ENCODE measurements at regions not wholly inside any gene's neighbourhood (a gene's known extent, or its start where the extent isn't known, plus 50 kb on each side); places are given as distances from the start of the nearest gene placed in this dataset.

DNA sequence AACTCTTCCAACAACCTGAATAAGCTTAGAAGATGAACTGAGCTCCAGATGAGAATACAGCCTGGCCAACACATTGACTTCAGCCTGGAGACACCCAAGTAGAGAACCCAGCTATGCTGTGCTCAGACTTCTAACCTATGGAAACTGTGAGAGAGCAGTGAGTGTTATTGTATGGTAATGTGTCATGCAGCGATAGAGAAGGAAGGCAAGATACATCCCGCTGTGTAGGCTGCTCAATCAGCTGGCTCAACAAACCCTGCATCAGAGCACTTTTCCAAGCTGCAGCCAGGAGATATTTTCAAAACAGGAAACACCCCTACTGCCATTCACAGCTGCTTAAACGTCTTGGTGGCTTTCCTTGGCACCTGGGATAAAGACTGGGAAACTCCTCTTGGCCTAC is 321.3 kb downstream of the SIPA1L2 start:
- H3K4me1 Mint-ChIP-seq (ENCODE audit: insufficient read depth, unreplicated experiment): peaks cover 5% of the 10 kb centered on the region
- TF ChIP-seq CTCF (IDR thresholded peaks at IDR 0.05; ENCODE audit: unreplicated experiment): no peak
- H3K27ac Mint-ChIP-seq (ENCODE audit: low read depth, unreplicated experiment): no peak overlapping the region
- peaks cover under 1% of the 10 kb centered on the region for H3K36me3 Mint-ChIP-seq (ENCODE audit: insufficient read depth, unreplicated experiment)
- ChIA-PET CTCF (interaction anchor here (0.6 to 1.1 kb wide), 3 partner anchors 16 to 1495 kb away, joined by 3 to 6 read pairs (median 4); no protein-coding TSS in a partner anchor), POLR2A (interaction anchor here (0.9 to 3.2 kb wide), 3 partner anchors 12 to 20 kb away, joined by 3 to 14 read pairs (median 4); no protein-coding TSS in a partner anchor)
- no peak for DNase-seq (ENCODE audit: unreplicated experiment)
- peaks cover 9% of the 10 kb centered on the region for H3K9me3 Mint-ChIP-seq (ENCODE audit: unreplicated experiment)
- intact Hi-C loops (cut with micrococcal nuclease): loop anchor here (10.0 kb wide), 1 partner anchor 316 kb away; no protein-coding TSS in a partner anchor
- no peaks in the 10 kb centered on the region for H3K27me3 Mint-ChIP-seq (ENCODE audit: insufficient read depth, unreplicated experiment)
- H3K4me3 Mint-ChIP-seq (ENCODE audit: unreplicated experiment): no peak overlapping the region
- no TSS peak for BruUV-seq (replicated peaks)

- Mint-ChIP-seq H3K4me1 (ENCODE audit: insufficient read depth, unreplicated experiment) (peaks cover 6% of the 10 kb centered on the region), H3K27ac (ENCODE audit: low read depth, unreplicated experiment) (no peak overlapping the region), H3K9me3 (ENCODE audit: unreplicated experiment) (no peaks in the 10 kb centered on the region), H3K36me3 (ENCODE audit: insufficient read depth, unreplicated experiment) (no peaks in the 10 kb centered on the region), H3K4me3 (ENCODE audit: unreplicated experiment) (no peak overlapping the region), H3K27me3 (ENCODE audit: insufficient read depth, unreplicated experiment) (no peaks in the 10 kb centered on the region)
- ChIA-PET CTCF (interaction anchor here (0.6 to 1.3 kb wide), 6 partner anchors 8 to 422 kb away, joined by 3 to 9 read pairs (median 4); no protein-coding TSS in a partner anchor), POLR2A (interaction anchor here (0.6 to 3.2 kb wide), 6 partner anchors 11 to 1468 kb away, joined by 3 to 14 read pairs (median 4); no protein-coding TSS in a partner anchor)
- TF ChIP-seq CTCF (IDR thresholded peaks at IDR 0.05; ENCODE audit: unreplicated experiment): no peak
- intact Hi-C loops (cut with micrococcal nuclease): loop anchor here (10.0 kb wide), 1 partner anchor 317 kb away; no protein-coding TSS in a partner anchor
- no peak for DNase-seq (ENCODE audit: unreplicated experiment)
- no TSS peak for BruUV-seq (replicated peaks)
These were observed 322.5 kb downstream of the SIPA1L2 start for GRCh38 chr1:232307296-232308017.

GRCh38 chr1:232306269-232306961 is 323.5 kb downstream of the SIPA1L2 start:
- H3K4me3 Mint-ChIP-seq (ENCODE audit: unreplicated experiment): no peak overlapping the region
- no peak overlapping the region for H3K27ac Mint-ChIP-seq (ENCODE audit: low read depth, unreplicated experiment)
- DNase-seq (ENCODE audit: unreplicated experiment): peak; percentile 42
- peak; percentile 17 for TF ChIP-seq CTCF (IDR thresholded peaks at IDR 0.05; ENCODE audit: unreplicated experiment)
- H3K9me3 Mint-ChIP-seq (ENCODE audit: unreplicated experiment): no peaks in the 10 kb centered on the region
- peaks cover 16% of the 10 kb centered on the region for H3K4me1 Mint-ChIP-seq (ENCODE audit: insufficient read depth, unreplicated experiment)
- no peaks in the 10 kb centered on the region for H3K36me3 Mint-ChIP-seq (ENCODE audit: insufficient read depth, unreplicated experiment)
- BruUV-seq (replicated peaks): no TSS peak
- CTCF ChIA-PET: interaction anchor here (0.8 to 1.2 kb wide), 4 partner anchors 9 to 111 kb away, joined by 3 to 4 read pairs (median 4); no protein-coding TSS in a partner anchor
- POLR2A ChIA-PET: interaction anchor here (0.8 to 3.2 kb wide), 4 partner anchors 13 to 179 kb away, joined by 3 to 14 read pairs (median 4); no protein-coding TSS in a partner anchor
- intact Hi-C loops (cut with micrococcal nuclease): loop anchor here (10.0 kb wide), 1 partner anchor 318 kb away; no protein-coding TSS in a partner anchor
- no peaks in the 10 kb centered on the region for H3K27me3 Mint-ChIP-seq (ENCODE audit: insufficient read depth, unreplicated experiment)

DNA sequence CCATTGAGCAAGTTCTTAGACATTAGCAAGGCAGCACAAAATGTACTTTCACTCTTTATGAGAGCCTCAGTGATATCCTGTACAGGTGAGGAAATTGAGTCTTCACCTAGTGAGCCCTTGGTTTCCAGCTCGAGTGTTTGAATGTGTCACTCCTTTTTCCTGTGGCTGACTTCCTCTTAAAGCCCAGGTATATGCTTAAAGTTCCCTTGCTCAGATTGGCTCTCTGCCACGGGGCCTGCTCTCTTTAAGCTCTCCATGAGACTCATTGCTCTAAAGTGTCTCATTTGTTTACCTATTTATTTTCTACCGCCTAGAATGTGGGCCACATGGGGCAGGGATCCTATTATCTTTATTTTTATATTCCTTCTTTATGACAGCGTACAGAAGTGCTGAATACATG is 324.9 kb downstream of the SIPA1L2 start:
- intact Hi-C loops (cut with micrococcal nuclease): loop anchor here (10.0 kb wide), 1 partner anchor 320 kb away; no protein-coding TSS in a partner anchor
- Mint-ChIP-seq H3K4me3 (ENCODE audit: unreplicated experiment) (no peak overlapping the region), H3K27me3 (ENCODE audit: insufficient read depth, unreplicated experiment) (no peaks in the 10 kb centered on the region), H3K4me1 (ENCODE audit: insufficient read depth, unreplicated experiment) (peaks cover 16% of the 10 kb centered on the region), H3K36me3 (ENCODE audit: insufficient read depth, unreplicated experiment) (no peaks in the 10 kb centered on the region), H3K9me3 (ENCODE audit: unreplicated experiment) (no peaks in the 10 kb centered on the region), H3K27ac (ENCODE audit: low read depth, unreplicated experiment) (no peak overlapping the region)
- BruUV-seq (replicated peaks): no TSS peak
- peak; percentile 50 for DNase-seq (ENCODE audit: unreplicated experiment)
- ChIA-PET CTCF (interaction anchor here (0.5 to 1.4 kb wide), 8 partner anchors 9 to 672 kb away, joined by 3 to 6 read pairs (median 3); no protein-coding TSS in a partner anchor), POLR2A (no interaction called here)
- no peak for TF ChIP-seq CTCF (IDR thresholded peaks at IDR 0.05; ENCODE audit: unreplicated experiment)

Data from MCF 10A (cell line).